Caco-2 (cell line): ENCODE measurements at regions not wholly inside any gene's neighbourhood (a gene's known extent, or its start where the extent isn't known, plus 50 kb on each side); places are given as distances from the start of the nearest gene placed in this dataset.

Source experiments
- BruUV-seq: library from RNA; stranded (reverse); fragments of 400-500 nt; replicated peaks from 2 replicates; lab custom pipeline; 2021; lab: Mats Ljungman, UMichigan
- CTCF ChIA-PET: fragments of 300-600 bp; sonication (Branson Sonifier 250); formaldehyde crosslinking; loops from one replicate; lab custom pipeline; 2022; ENCODE audit warnings: antibody characterized with exemption; lab: Charles Lee
- POLR2A ChIA-PET: fragments of 300-600 bp; sonication (Branson Sonifier 250); formaldehyde crosslinking; loops from one replicate; lab custom pipeline; 2022; ENCODE audit warnings: antibody characterized with exemption; lab: Charles Lee
- DNase-seq, 2 experiments: peaks; one replicate each; pipeline versions ENCODE4 v3.0.0 to v3.0.0-alpha.2; 2020 to 2022
- H3K27me3 ChIP-seq: replicated peaks from 2 replicates; pipeline ENCODE4 v1.6.0; 2011; ENCODE audit warnings: low read length; ENCODE audit not compliant: control insufficient read depth, insufficient read depth
- H3K36me3 ChIP-seq: 2 replicates; pipeline ENCODE4 v1.5.1; 2011; ENCODE audit warnings: low read length; ENCODE audit not compliant: control insufficient read depth, insufficient read depth
- H3K4me1 ChIP-seq: fragments of 250-450 bp; sonication (Bioruptor Pico); 2 replicates; pipeline ENCODE4 v1.5.1; 2020; ENCODE audit warnings: mild to moderate bottlenecking
- H3K4me3 ChIP-seq: 2 replicates; pipeline ENCODE4 v1.5.1; 2011; ENCODE audit warnings: low read depth, mild to moderate bottlenecking, control low read depth, low read length
- H3K9me3 ChIP-seq: fragments of 250-450 bp; sonication (Bioruptor Pico); 2 replicates; pipeline ENCODE4 v1.5.1; 2020; ENCODE audit warnings: mild to moderate bottlenecking, moderate library complexity
- H3K27ac Mint-ChIP-seq: one replicate; pipeline ENCODE4 v1.8.0; 2022; ENCODE audit warnings: mixed read lengths; ENCODE audit not compliant: unreplicated experiment
- H3K27me3 Mint-ChIP-seq: one replicate; pipeline ENCODE4 v1.8.0; 2022; ENCODE audit warnings: mixed read lengths; ENCODE audit not compliant: insufficient read depth, unreplicated experiment
- H3K36me3 Mint-ChIP-seq: one replicate; pipeline ENCODE4 v1.8.0; 2022; ENCODE audit warnings: mild to moderate bottlenecking, mixed read lengths; ENCODE audit not compliant: insufficient read depth, unreplicated experiment
- H3K4me1 Mint-ChIP-seq: one replicate; pipeline ENCODE4 v1.8.0; 2022; ENCODE audit warnings: low read depth, mixed read lengths; ENCODE audit not compliant: unreplicated experiment
- H3K4me3 Mint-ChIP-seq: one replicate; pipeline ENCODE4 v1.8.0; 2022; ENCODE audit warnings: mild to moderate bottlenecking, moderate library complexity, mixed read lengths; ENCODE audit not compliant: unreplicated experiment
- H3K9me3 Mint-ChIP-seq: one replicate; pipeline ENCODE4 v1.8.0; 2022; ENCODE audit warnings: mixed read lengths; ENCODE audit not compliant: unreplicated experiment
- CTCF ChIP-seq, 2 experiments: fragments of 200-600 bp in 1 of 2; IDR thresholded peaks; 1 replicate in 1 of 2; 2 replicates in 1 of 2; pipeline versions ENCODE4 v1.5.1 to v1.8.0; 2011 to 2022; ENCODE audit warnings: antibody characterized with exemption in 1 of 2, control low read depth in 1 of 2, inconsistent platforms in 1 of 2, low read depth in 1 of 2, low read length in 1 of 2, mild to moderate bottlenecking in 1 of 2, moderate library complexity in 1 of 2; ENCODE audit not compliant: insufficient read depth in 1 of 2, severe bottlenecking in 1 of 2, unreplicated experiment in 1 of 2
- intact Hi-C: fragments of 100-400 bp; cut with micrococcal nuclease; formaldehyde crosslinking; loops from one replicate; pipeline ENCODE4 v1.10.0; 2022; ENCODE audit not compliant: unreplicated experiment

DNA sequence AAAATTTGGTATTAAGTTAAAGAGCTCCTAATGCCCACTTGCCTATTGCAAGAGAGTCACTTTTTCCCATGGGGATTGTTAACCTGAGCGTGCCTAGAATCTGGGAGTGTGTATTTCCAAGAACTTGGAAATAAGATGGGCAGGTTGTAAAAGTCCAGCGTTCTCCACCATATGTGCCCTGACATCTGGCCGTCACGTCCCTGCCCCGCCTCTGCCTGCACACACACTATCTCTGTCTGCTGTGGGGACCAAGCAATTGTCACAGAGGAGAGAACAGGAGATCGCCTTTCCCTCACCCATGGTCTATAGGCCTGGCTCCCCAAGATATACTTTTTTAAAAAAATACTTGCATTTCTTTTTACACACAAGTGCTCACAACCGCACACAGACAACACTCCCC is 396.5 kb upstream of the PFKP start:
- H3K36me3 ChIP-seq = no peaks in the 10 kb centered on the region
- no peak for TF ChIP-seq CTCF (IDR thresholded peaks at IDR 0.05; ENCODE audit: insufficient read depth in 1 of 2, low read depth in 1 of 2, low read length in 1 of 2, severe bottlenecking in 1 of 2, unreplicated experiment in 1 of 2)
- CTCF ChIA-PET = no interaction called here
- no peak overlapping the region for H3K4me3 Mint-ChIP-seq
- no peaks in the 10 kb centered on the region for H3K36me3 Mint-ChIP-seq
- H3K27me3 ChIP-seq = no peaks in the 10 kb centered on the region
- H3K4me1 Mint-ChIP-seq = no peaks in the 10 kb centered on the region
- H3K27ac Mint-ChIP-seq = no peak overlapping the region
- no peaks in the 10 kb centered on the region for H3K4me1 ChIP-seq
- DNase-seq = no peak
- BruUV-seq = no TSS peak
- no peak overlapping the region for H3K4me3 ChIP-seq
- H3K9me3 ChIP-seq = 0 out of 2 replicates have a peak, but pooled peaks cover 4% of the 10 kb centered on the region
- H3K9me3 Mint-ChIP-seq = peaks cover 8% of the 10 kb centered on the region
- intact Hi-C loops = no loop called here
- POLR2A ChIA-PET = no interaction called here
- H3K27me3 Mint-ChIP-seq = peaks cover 7% of the 10 kb centered on the region

GRCh38 chr10:2665772-2666171 is 401.6 kb upstream of the PFKP start:
- Mint-ChIP-seq H3K9me3 (peaks cover 10% of the 10 kb centered on the region), H3K27ac (no peak overlapping the region), H3K36me3 (no peaks in the 10 kb centered on the region), H3K4me1 (no peaks in the 10 kb centered on the region), H3K27me3 (peaks cover 3% of the 10 kb centered on the region), H3K4me3 (no peak overlapping the region)
- no peak overlapping the region for H3K4me3 ChIP-seq
- no peaks in the 10 kb centered on the region for H3K27me3 ChIP-seq
- POLR2A ChIA-PET = no interaction called here
- no peak for TF ChIP-seq CTCF (IDR thresholded peaks at IDR 0.05; ENCODE audit: insufficient read depth in 1 of 2, low read depth in 1 of 2, low read length in 1 of 2, severe bottlenecking in 1 of 2, unreplicated experiment in 1 of 2)
- BruUV-seq = no TSS peak
- DNase-seq = no peak
- no peaks in the 10 kb centered on the region for H3K36me3 ChIP-seq
- intact Hi-C loops = no loop called here
- CTCF ChIA-PET = no interaction called here
- no peaks in the 10 kb centered on the region for H3K4me1 ChIP-seq
- 0 out of 2 replicates have a peak, but pooled peaks cover 4% of the 10 kb centered on the region for H3K9me3 ChIP-seq

GRCh38 chr10:2660276-2660675 is 407.1 kb upstream of the PFKP start:
- no peaks in the 10 kb centered on the region for H3K9me3 ChIP-seq
- no peaks in the 10 kb centered on the region for H3K4me1 ChIP-seq
- Mint-ChIP-seq H3K36me3 (no peaks in the 10 kb centered on the region), H3K27ac (no peak overlapping the region), H3K4me3 (no peak overlapping the region), H3K9me3 (peaks cover 9% of the 10 kb centered on the region), H3K4me1 (no peaks in the 10 kb centered on the region), H3K27me3 (peaks cover 4% of the 10 kb centered on the region)
- no peaks in the 10 kb centered on the region for H3K36me3 ChIP-seq
- intact Hi-C loops = no loop called here
- no peak for DNase-seq
- TF ChIP-seq CTCF (IDR thresholded peaks at IDR 0.05; ENCODE audit: insufficient read depth in 1 of 2, low read depth in 1 of 2, low read length in 1 of 2, severe bottlenecking in 1 of 2, unreplicated experiment in 1 of 2) = no peak
- no peaks in the 10 kb centered on the region; the same call in 1 of the 2 replicates for H3K27me3 ChIP-seq
- POLR2A ChIA-PET = no interaction called here
- H3K4me3 ChIP-seq = no peak overlapping the region
- CTCF ChIA-PET = no interaction called here
- no TSS peak for BruUV-seq
